Loucy (cell line): ENCODE measurements at regions not wholly inside any gene's neighbourhood (a gene's known extent, or its start where the extent isn't known, plus 50 kb on each side); places are given as distances from the start of the nearest gene placed in this dataset.

Experiments used
- H2AFZ ChIP-seq: fragments of 200-600 bp; sonication (generic); 2 replicates; pipeline ENCODE4 v1.6.0; 2016; ENCODE audit warnings: antibody characterized with exemption, mild to moderate bottlenecking, low read length, moderate library complexity
- H3F3A ChIP-seq: fragments of 200-600 bp; 2 replicates; pipeline ENCODE4 v1.6.0; 2016; ENCODE audit warnings: antibody characterized with exemption, low read depth, mild to moderate bottlenecking
- H3K27me3 ChIP-seq: fragments of 200-600 bp; sonication (generic); 2 replicates; pipeline ENCODE4 v1.6.1; 2014; ENCODE audit warnings: low read length, mild to moderate bottlenecking; ENCODE audit not compliant: insufficient read depth, poor library complexity, severe bottlenecking
- H3K36me3 ChIP-seq: fragments of 200-600 bp; sonication (generic); 2 replicates; pipeline ENCODE4 v1.6.1; 2016; ENCODE audit warnings: low read length; ENCODE audit not compliant: insufficient read depth
- H3K4me1 ChIP-seq: fragments of 200-600 bp; sonication (generic); 2 replicates; pipeline ENCODE4 v1.5.1; 2014; ENCODE audit warnings: low read length, mild to moderate bottlenecking; ENCODE audit not compliant: insufficient read depth, poor library complexity, severe bottlenecking
- H3K4me2 ChIP-seq: fragments of 200-600 bp; sonication (generic); 2 replicates; pipeline ENCODE4 v1.6.0; 2014; ENCODE audit warnings: antibody characterized with exemption, low read length, low read depth, mild to moderate bottlenecking; ENCODE audit not compliant: poor library complexity, severe bottlenecking
- H3K4me3 ChIP-seq: fragments of 200-600 bp; sonication (generic); 2 replicates; pipeline ENCODE4 v1.5.1; 2014; ENCODE audit warnings: low read length, mild to moderate bottlenecking, mixed read lengths; ENCODE audit not compliant: poor library complexity, severe bottlenecking
- H3K79me2 ChIP-seq: fragments of 200-600 bp; sonication (generic); 2 replicates; pipeline ENCODE4 v1.6.1; 2014; ENCODE audit warnings: low read length; ENCODE audit not compliant: insufficient read depth
- H3K9ac ChIP-seq: fragments of 200-600 bp; sonication (generic); 2 replicates; pipeline ENCODE4 v1.6.0; 2014; ENCODE audit warnings: mild to moderate bottlenecking, low read depth, low read length, moderate library complexity; ENCODE audit not compliant: poor library complexity, severe bottlenecking
- H3K9me2 ChIP-seq: fragments of 200-600 bp; sonication (generic); replicated peaks from 2 replicates; pipeline ENCODE4 v1.6.1; 2016; ENCODE audit warnings: low read depth, low read length, mixed read lengths
- H3K9me3 ChIP-seq: fragments of 200-600 bp; sonication (generic); 2 replicates; pipeline ENCODE4 v1.6.1; 2014; ENCODE audit warnings: mild to moderate bottlenecking, antibody characterized with exemption, low read length, low read depth; ENCODE audit not compliant: insufficient read depth
- H4K20me1 ChIP-seq: fragments of 200-600 bp; sonication (generic); 2 replicates; pipeline ENCODE4 v1.6.0; 2014; ENCODE audit warnings: antibody characterized with exemption, low read length, mild to moderate bottlenecking; ENCODE audit not compliant: insufficient read depth, poor library complexity, severe bottlenecking
- EZH2phosphoT487 ChIP-seq: fragments of 200-600 bp; IDR thresholded peaks from 2 replicates; pipeline ENCODE4 v1.6.1; 2018; ENCODE audit warnings: antibody characterized with exemption, mild to moderate bottlenecking, moderate library complexity, borderline replicate concordance
- TF ChIP-seq, protein P1 (sequence below): fragments of 200-600 bp; sonication (generic); conservative IDR thresholded peaks from 2 replicates; pipeline ENCODE4 v1.5.1; 2014; ENCODE audit warnings: mild to moderate bottlenecking, antibody characterized with exemption, low read length

DNA sequence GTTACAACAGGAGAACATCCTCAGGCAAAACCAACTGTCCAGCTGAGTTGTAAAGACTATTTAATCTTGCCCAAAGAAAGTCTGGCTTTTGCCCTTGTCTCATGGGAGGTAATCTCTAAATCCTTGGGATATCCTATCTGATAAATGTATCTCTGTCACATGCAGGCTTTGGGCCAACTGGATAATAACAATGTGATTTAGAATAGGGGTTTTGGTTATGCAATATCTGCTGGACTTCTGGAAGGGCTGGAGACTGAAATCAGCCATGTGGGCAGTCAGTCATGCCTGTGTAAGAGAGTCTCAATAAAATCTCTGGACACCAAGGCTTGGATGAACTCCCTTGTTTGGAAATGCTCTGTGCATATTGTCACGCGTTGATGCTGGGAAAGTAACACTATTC lies 56.3 kb upstream of the PRL start:
- H3K79me2 ChIP-seq = no peaks in the 10 kb centered on the region
- H3K4me1 ChIP-seq = no peaks in the 10 kb centered on the region
- no peaks in the 10 kb centered on the region for H3F3A ChIP-seq
- no peaks in the 10 kb centered on the region for H3K9me3 ChIP-seq
- no peaks in the 10 kb centered on the region for H3K36me3 ChIP-seq
- no peaks in the 10 kb centered on the region for H3K9me2 ChIP-seq
- H4K20me1 ChIP-seq = no peaks in the 10 kb centered on the region
- H3K9ac ChIP-seq = no peak overlapping the region
- TF ChIP-seq, protein P1, sequence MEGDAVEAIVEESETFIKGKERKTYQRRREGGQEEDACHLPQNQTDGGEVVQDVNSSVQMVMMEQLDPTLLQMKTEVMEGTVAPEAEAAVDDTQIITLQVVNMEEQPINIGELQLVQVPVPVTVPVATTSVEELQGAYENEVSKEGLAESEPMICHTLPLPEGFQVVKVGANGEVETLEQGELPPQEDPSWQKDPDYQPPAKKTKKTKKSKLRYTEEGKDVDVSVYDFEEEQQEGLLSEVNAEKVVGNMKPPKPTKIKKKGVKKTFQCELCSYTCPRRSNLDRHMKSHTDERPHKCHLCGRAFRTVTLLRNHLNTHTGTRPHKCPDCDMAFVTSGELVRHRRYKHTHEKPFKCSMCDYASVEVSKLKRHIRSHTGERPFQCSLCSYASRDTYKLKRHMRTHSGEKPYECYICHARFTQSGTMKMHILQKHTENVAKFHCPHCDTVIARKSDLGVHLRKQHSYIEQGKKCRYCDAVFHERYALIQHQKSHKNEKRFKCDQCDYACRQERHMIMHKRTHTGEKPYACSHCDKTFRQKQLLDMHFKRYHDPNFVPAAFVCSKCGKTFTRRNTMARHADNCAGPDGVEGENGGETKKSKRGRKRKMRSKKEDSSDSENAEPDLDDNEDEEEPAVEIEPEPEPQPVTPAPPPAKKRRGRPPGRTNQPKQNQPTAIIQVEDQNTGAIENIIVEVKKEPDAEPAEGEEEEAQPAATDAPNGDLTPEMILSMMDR = no peak
- TF ChIP-seq EZH2phosphoT487 = no peak
- no peak overlapping the region for H3K4me2 ChIP-seq
- H3K27me3 ChIP-seq = no peaks in the 10 kb centered on the region
- H2AFZ ChIP-seq = no peak overlapping the region
- H3K4me3 ChIP-seq = no peak overlapping the region

DNA sequence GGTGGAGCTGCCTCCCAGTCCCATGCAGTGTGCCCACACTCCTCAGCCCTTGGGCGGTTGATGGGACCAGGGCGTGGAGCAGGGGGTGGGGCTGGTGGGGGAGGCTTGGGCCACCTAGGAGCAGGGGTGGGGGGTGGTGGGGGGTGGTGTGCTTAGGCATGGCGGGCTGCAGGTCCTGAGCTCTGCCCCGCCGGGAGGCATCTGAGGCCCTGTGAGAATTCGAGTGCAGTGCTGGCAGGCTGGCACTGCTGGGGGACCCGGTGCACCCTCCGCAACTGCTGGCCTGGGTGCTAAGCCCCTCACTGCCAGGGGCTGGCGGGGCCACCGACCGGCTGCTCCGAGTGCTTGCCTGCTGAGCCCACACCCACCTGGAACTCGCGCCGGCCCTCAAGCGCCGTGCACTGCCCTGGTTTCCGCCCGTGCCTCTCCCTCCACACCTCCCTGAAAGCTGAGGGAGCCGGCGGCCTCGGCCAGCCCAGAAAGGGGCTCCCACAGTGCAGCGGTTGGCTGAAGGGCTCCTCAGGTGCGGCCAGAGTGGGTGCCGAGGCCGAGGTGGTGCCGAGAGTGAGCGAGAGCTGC lies 59.6 kb upstream of the PRL start:
- Histone ChIP-seq H3K9me2 (no peaks in the 10 kb centered on the region), H3K27me3 (no peaks in the 10 kb centered on the region), H4K20me1 (no peaks in the 10 kb centered on the region), H3K4me2 (no peak overlapping the region), H3K79me2 (no peaks in the 10 kb centered on the region), H2AFZ (no peak overlapping the region), H3F3A (no peaks in the 10 kb centered on the region), H3K4me1 (peaks cover 7% of the 10 kb centered on the region), H3K9ac (no peak overlapping the region), H3K9me3 (no peaks in the 10 kb centered on the region), H3K36me3 (no peaks in the 10 kb centered on the region), H3K4me3 (no peak overlapping the region)
- TF ChIP-seq, protein P1 = no peak
- TF ChIP-seq EZH2phosphoT487 = no peak

DNA sequence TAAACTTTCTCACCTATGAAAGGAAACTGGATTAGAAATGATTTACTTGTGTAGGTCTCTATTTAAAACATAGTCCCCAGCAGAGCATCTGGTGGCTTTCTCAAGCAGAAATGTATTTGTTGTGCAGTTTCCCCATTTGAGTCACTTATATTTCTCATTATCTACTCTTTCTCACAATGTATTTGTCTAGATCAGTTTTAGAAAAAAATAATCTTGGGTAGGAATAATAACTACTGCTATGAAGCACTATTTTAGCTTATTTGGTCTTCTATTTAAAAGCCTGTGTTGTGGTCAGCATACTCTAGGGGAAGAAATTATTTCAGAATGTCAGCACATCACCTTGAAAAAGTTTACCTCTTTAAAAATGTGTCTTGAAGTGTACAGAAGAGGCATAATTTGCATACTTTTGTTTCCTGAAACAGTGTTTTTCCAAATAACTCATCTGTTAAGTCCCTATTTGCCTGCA lies 60.9 kb upstream of the PRL start:
- H3K36me3 ChIP-seq = no peaks in the 10 kb centered on the region
- H3K4me3 ChIP-seq = no peak overlapping the region
- H3K27me3 ChIP-seq = no peaks in the 10 kb centered on the region
- H3K79me2 ChIP-seq = no peaks in the 10 kb centered on the region
- peaks cover 20% of the 10 kb centered on the region for H3K4me1 ChIP-seq
- no peak overlapping the region for H3K9ac ChIP-seq
- no peaks in the 10 kb centered on the region for H4K20me1 ChIP-seq
- TF ChIP-seq EZH2phosphoT487 = no peak
- TF ChIP-seq, protein P1 = no peak
- H2AFZ ChIP-seq = no peak overlapping the region
- H3K9me3 ChIP-seq = no peaks in the 10 kb centered on the region
- no peak overlapping the region for H3K4me2 ChIP-seq
- no peaks in the 10 kb centered on the region for H3K9me2 ChIP-seq
- H3F3A ChIP-seq = no peaks in the 10 kb centered on the region
